T-helper 1 cell (primary cell): ENCODE measurements at regions not wholly inside any gene's neighbourhood (a gene's known extent, or its start where the extent isn't known, plus 50 kb on each side); places are given as distances from the start of the nearest gene placed in this dataset.

ENCODE experiments used
- DNase-seq, 5 donors: peaks; one replicate each; pipeline ENCODE4 v3.0.0-alpha.2; 2012 to 2020

GRCh38 chr16:73663720-73664119 lies 615.8 kb upstream of the ZFHX3 start:
- DNase-seq = no peak

GRCh38 chr16:73636196-73636595 lies 588.3 kb upstream of the ZFHX3 start:
- no peak for DNase-seq

GRCh38 chr16:73629011-73629410 lies 581.1 kb upstream of the ZFHX3 start:
- DNase-seq = no peak

DNA sequence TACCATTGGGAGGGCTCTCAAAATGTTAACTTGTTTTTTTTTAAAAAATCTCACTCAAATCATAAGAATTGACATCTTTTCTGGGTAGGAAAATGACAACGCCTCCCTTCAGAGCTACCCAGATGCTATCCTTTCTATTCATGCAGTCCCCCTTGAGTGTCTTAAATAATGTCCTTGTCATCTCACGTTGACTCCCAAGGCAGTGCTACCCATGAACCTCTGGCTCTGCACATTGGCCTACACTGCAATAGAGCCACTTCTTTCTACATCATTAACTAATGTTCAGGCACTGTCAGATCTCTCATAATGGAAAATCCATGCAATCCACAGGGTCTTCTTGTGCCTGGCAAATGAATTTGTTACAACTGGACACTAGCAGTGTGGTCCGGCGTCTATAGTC lies 569.8 kb upstream of the ZFHX3 start:
- no peak for DNase-seq

DNA sequence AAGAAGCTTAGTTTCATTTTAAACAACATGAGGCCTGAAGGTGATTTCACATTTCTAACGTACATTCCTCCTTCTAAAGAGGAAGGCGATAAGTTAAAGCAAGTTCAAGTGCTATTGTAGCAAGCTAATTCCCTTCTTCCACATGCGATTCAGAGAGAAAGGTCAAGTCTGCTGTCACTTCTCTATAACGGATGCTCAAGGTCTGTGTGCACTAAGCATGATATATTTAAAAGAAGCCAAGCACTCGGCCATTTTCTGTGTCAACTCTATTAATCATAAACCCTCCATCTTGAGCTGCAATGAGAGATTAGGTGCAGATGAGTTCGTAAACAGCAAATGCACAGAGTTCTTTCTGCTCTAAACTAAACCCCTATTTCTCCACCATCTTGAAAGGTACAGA lies 568.8 kb upstream of the ZFHX3 start:
- no peak for DNase-seq

DNA sequence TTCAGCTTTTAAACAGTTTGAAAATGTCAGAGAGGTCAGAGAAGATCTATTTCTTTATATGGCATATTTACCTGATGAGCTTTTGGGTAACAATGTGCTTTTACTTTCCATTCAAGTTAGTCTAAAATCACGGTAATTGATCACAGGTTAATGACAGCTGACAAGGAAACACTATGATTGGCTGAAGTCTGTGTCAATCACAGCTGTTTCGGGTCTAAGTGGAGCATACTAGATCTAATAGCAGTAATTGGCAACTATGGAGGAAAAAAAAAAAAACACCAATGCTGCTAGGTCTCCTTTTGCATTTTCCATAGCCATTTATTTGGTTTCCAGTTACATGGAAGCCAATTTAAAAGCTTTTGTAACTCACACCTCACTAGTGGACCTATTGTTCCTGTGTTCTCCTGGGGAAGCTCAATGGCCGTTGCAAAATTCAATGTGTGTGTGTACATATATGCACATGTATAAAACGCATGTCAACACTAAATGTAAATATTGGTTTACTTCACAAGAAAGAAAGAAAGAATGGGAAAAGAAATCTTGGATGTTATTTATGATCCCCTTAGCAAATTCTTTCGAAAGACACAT lies 568.3 kb upstream of the ZFHX3 start:
- DNase-seq = no peak

DNA sequence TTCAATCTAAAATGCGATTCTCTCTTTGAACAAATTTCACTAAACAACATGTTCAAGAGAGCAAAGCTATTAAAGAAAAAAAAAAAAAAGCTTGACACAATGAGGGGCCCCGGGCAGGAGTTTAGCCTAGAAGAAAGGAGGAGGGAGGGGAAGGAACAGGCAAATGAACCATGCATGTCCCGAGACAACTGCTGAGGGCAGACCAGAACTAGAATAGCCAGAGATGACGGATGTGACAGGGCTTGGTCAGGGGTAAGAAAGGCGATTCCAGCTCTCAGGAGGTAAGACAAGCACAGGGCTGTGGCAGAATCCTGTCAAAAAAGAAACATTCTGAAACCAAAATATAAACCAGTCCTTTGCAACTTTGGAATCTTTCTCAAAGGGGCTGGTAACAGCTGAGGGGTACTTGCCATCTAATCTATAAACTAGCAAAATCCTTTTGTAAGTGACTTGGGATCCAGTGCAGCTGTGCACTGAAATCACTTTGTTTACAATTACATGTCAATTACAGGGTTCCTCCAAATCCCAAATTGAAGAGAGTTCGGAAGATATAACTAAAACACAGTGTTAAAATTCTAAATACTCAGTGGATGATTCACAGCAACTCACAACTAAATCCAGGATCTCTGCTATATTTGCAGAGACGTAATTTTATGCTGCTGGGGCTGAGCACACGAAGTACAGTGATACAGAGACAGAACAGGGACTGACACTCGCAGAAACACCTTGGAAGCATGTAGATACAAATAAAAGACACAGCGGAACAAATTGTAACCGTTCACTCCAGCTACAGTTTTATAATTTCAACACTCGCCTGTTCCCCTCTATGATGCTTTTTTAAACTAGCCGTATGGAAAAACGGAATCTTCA lies 567.4 kb upstream of the ZFHX3 start:
- DNase-seq = no peak

- no peak for DNase-seq
These were observed 566.2 kb upstream of the ZFHX3 start for GRCh38 chr16:73614131-73614530.

DNA sequence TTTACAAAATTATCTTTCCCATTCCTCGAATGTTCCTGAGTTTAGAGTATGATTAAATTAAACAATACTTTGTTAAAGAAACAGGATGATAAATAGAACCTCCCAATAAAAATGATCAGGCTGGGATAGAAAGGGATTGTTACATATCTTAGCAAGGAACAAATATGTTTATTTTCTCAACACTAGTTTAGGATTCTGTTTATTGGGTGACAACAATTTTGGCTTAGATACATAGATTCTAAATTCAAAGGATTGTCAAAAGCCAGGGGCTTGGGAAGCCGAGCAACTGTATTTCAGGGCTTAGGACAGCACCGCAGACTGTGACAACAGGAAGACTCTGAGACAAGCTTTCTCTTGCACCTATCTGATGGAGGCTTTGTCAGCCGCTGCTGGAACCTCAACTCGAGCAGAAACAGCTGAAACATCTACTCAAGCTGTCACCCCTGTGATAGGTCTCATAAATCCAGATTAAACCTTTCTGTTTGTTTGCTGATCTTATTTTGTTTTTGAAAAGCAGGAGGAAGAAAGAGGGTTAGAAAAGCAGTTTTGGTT lies 562.8 kb upstream of the ZFHX3 start:
- DNase-seq = no peak

- DNase-seq = no peak
These were observed 562.2 kb upstream of the ZFHX3 start for GRCh38 chr16:73610160-73610559.

DNA sequence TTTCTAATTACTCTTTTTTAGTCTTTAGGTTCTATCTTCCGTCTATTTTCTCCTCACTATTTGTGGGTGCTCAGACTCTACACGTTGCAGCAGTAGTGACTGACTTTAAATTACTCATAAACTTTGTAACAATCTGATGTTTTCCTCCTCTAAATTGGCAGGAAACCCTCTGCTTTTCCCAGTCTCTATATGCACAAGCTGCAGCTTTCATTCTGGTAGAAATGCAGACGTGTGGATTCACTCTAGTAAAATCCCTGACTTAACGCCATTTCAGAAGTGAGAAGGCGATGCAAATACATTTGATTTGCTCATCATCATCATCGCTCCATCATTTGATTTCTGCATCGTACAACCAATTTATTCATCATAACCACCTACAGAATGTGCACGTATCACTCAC lies 561.0 kb upstream of the ZFHX3 start:
- DNase-seq = no peak

DNA sequence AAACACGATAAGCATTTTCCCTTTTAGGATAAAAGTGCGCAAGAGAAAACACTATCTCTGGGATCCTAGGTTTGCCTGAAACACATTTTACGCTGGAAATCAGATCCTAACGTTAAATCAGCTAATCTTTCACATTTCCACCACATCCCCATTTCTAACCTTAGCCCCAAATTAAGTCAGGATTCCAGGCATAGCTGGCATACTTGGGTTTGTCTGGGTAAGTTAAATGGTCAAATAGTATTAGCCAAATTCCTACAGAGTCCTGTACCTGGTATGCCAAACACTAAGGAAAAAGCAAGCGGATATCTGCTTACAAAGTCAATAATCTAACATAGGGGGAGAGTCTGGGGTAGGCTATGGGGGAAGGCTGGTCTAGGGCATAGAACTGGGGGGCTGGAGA lies 557.4 kb upstream of the ZFHX3 start:
- DNase-seq = no peak

DNA sequence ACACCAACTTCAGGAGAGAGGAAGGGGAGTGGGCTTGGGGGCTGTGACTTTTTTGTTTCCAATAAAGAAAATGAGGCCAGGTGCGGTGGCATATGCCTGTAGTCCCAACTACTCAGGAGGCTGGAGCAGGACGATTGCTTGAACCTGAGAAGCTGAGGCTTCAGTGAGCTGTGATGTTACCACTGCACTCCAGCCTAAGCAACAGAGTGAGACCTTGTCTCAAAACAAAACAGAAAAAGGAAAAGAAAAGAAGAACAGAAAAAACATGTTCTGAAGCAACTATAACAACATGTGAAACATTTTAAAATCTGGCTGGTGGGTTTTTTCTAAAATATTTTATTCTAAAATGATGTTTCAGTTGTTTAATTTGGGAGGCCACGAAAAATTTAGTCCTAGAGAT lies 554.0 kb upstream of the ZFHX3 start:
- DNase-seq = no peak

DNA sequence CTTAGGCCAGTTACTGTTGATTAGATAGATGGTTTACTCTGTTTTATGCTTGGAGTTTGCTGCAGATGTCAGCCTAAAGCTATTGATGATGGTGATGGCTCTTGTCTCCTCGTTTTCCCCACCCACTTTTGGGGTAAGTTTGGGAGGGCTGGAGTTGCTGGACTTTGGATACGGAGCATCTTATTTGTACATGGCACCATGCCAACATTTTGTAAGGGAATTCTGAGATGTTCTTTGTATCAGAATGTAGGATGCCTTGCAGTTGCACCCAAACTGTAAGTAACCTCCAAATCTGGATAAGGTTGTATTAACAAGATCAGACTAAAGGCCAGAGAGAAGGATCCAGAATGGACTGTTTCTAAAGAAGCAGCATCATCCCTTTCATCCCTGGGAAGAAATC lies 551.9 kb upstream of the ZFHX3 start:
- DNase-seq = no peak

- no peak for DNase-seq
These were observed 551.4 kb upstream of the ZFHX3 start for GRCh38 chr16:73599351-73599750.

- no peak for DNase-seq
These were observed 536.2 kb upstream of the ZFHX3 start for GRCh38 chr16:73584157-73584556.

- no peak for DNase-seq
These were observed 524.4 kb upstream of the ZFHX3 start for GRCh38 chr16:73572135-73572828.

GRCh38 chr16:73569266-73569980 lies 521.5 kb upstream of the ZFHX3 start:
- DNase-seq = no peak

DNA sequence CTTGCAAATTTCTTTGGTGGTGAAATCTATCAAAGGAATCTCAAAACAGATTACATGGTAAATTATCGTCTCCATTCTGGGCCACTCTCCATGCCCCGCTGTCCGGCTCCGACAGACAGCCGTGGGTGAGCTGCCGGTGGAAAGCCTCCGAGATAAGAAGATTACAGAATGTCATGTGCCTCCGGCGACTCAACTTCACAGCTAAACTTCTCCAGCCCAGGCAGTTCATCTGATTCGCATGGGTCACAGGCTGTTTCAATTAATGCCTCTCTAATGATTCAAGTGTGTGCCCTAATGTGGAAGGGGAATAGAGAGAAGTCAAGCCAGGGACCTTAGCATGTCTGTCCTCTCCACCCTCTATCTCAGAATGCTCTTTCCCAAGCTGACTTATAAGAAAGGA lies 520.8 kb upstream of the ZFHX3 start:
- no peak for DNase-seq

- no peak for DNase-seq
These were observed 518.0 kb upstream of the ZFHX3 start for GRCh38 chr16:73565925-73566324.

DNA sequence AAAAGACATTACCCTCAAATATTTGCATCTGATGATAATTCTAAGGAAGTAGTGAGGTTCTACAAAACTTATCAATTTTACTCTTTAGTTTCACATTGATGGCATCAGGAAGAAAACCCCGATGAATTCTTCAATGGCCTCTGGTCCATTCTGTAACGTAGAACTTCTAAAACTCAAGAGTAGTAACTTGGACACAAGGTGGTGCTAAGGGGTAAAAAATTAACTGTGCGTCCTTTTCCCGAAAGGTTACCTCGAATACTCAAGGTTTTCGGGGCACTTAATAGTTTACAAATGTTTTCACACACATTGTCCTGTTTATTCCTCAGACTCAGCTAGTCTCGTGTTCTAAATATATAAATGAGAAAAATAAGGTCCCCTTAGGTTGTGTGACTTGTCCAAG lies 517.3 kb upstream of the ZFHX3 start:
- DNase-seq = no peak

- DNase-seq = no peak
These were observed 515.8 kb upstream of the ZFHX3 start for GRCh38 chr16:73563709-73564108.

GRCh38 chr16:73560497-73560896 lies 512.6 kb upstream of the ZFHX3 start:
- DNase-seq = no peak
